Natural killer cell treated with Interleukin-12 subunit alpha and Interleukin-12 subunit beta and Interleukin-15 and Interleukin-18, amount 100 ng/mL, for 72 hours (primary cell): ENCODE measurements at regions not wholly inside any gene's neighbourhood (a gene's known extent, or its start where the extent isn't known, plus 50 kb on each side); places are given as distances from the start of the nearest gene placed in this dataset.

Source experiments
- ATAC-seq, 2 donors: fragments of 150-1000 bp; cut with Tn5 transposase in 1 of 2; sonication (Bioruptor Pico), chemical (Tn5 transposase) in 1 of 2; 2 replicates each; pipeline ENCODE4 v1.10.0; 2021
- DNase-seq: peaks from one replicate; pipeline ENCODE4 v3.0.0; 2022; ENCODE audit warnings: low spot score
- H3K27ac Mint-ChIP-seq, 2 donors: 1 replicate in 1 of 2; 2 replicates in 1 of 2; pipeline ENCODE4 v1.8.0; 2022; ENCODE audit warnings: mixed read lengths in 2 of 2, mild to moderate bottlenecking in 1 of 2, moderate library complexity in 1 of 2
- H3K27me3 Mint-ChIP-seq, 2 donors: 1 replicate in 1 of 2; 2 replicates in 1 of 2; pipeline ENCODE4 v1.8.0; 2022; ENCODE audit warnings: mixed read lengths in 2 of 2
- H3K36me3 Mint-ChIP-seq: one replicate; pipeline ENCODE4 v1.8.0; 2022; ENCODE audit warnings: mixed read lengths
- H3K4me1 Mint-ChIP-seq, 2 donors: 1 replicate in 1 of 2; 2 replicates in 1 of 2; pipeline ENCODE4 v1.8.0; 2022; ENCODE audit warnings: low read depth in 2 of 2, mixed read lengths in 2 of 2, mild to moderate bottlenecking in 1 of 2
- H3K4me3 Mint-ChIP-seq: one replicate; pipeline ENCODE4 v1.8.0; 2022; ENCODE audit warnings: mixed read lengths
- H3K9me3 Mint-ChIP-seq: 2 replicates; pipeline ENCODE4 v1.8.0; 2022; ENCODE audit warnings: mixed read lengths

GRCh38 chr2:75964646-75965045, 253.9 kb upstream of the GCFC2 start:
- Mint-ChIP-seq H3K9me3 (peaks cover 9% of the 10 kb centered on the region), H3K27me3 (no peaks in the 10 kb centered on the region), H3K4me3 (no peak overlapping the region), H3K4me1 (no peaks in the 10 kb centered on the region), H3K36me3 (no peaks in the 10 kb centered on the region), H3K27ac (no peak overlapping the region)
- DNase-seq (no peak), ATAC-seq (no peak)

- Mint-ChIP-seq H3K27me3 (no peaks in the 10 kb centered on the region), H3K9me3 (peaks cover 5% of the 10 kb centered on the region)
These were observed 249.8 kb upstream of the GCFC2 start for GRCh38 chr2:75960472-75961009.

GRCh38 chr2:75959724-75960471, 249.2 kb upstream of the GCFC2 start:
- Mint-ChIP-seq H3K27me3 (no peaks in the 10 kb centered on the region), H3K27ac (no peak overlapping the region), H3K4me3 (no peak overlapping the region), H3K9me3 (peaks cover 6% of the 10 kb centered on the region), H3K36me3 (no peaks in the 10 kb centered on the region), H3K4me1 (no peaks in the 10 kb centered on the region)
- ATAC-seq (no peak), DNase-seq (no peak)

More at GRCh38 chr2:75960472-75961009, 249.8 kb upstream of the GCFC2 start:
- Mint-ChIP-seq H3K4me3 (no peak overlapping the region), H3K4me1 (no peaks in the 10 kb centered on the region), H3K36me3 (no peaks in the 10 kb centered on the region), H3K27ac (no peak overlapping the region)
- DNase-seq (no peak), ATAC-seq (no peak)

GRCh38 chr2:75954761-75955160, 244.0 kb upstream of the GCFC2 start:
- DNase-seq (no peak), ATAC-seq (no peak)
- no peak overlapping the region for H3K4me3 Mint-ChIP-seq
- H3K27ac Mint-ChIP-seq, result no peak overlapping the region
- H3K9me3 Mint-ChIP-seq, result peaks cover 10% of the 10 kb centered on the region
- H3K4me1 Mint-ChIP-seq, result no peaks in the 10 kb centered on the region
- no peaks in the 10 kb centered on the region for H3K36me3 Mint-ChIP-seq
- H3K27me3 Mint-ChIP-seq, result no peaks in the 10 kb centered on the region

GRCh38 chr2:75952173-75952572, 241.5 kb upstream of the GCFC2 start:
- no peak for ATAC-seq
- peaks cover 19% of the 10 kb centered on the region for H3K9me3 Mint-ChIP-seq
- no peak overlapping the region for H3K4me3 Mint-ChIP-seq
- H3K36me3 Mint-ChIP-seq, result no peaks in the 10 kb centered on the region
- H3K27me3 Mint-ChIP-seq, result no peaks in the 10 kb centered on the region
- no peak overlapping the region for H3K27ac Mint-ChIP-seq
- no peaks in the 10 kb centered on the region for H3K4me1 Mint-ChIP-seq
- no peak for DNase-seq

GRCh38 chr2:75949385-75950030, 238.8 kb upstream of the GCFC2 start:
- ATAC-seq (no peak), DNase-seq (no peak)
- Mint-ChIP-seq H3K27ac (no peak overlapping the region), H3K4me3 (no peak overlapping the region), H3K4me1 (no peaks in the 10 kb centered on the region), H3K27me3 (no peaks in the 10 kb centered on the region), H3K9me3 (peaks cover 16% of the 10 kb centered on the region), H3K36me3 (no peaks in the 10 kb centered on the region)

- Mint-ChIP-seq H3K27me3 (no peaks in the 10 kb centered on the region), H3K9me3 (peaks cover 22% of the 10 kb centered on the region), H3K27ac (no peak overlapping the region), H3K4me3 (no peak overlapping the region), H3K4me1 (no peaks in the 10 kb centered on the region), H3K36me3 (peaks cover 11% of the 10 kb centered on the region)
- ATAC-seq (no peak), DNase-seq (no peak)
These were observed 225.6 kb upstream of the GCFC2 start for GRCh38 chr2:75936311-75936710.

GRCh38 chr2:75932996-75933395, 222.3 kb upstream of the GCFC2 start:
- Mint-ChIP-seq H3K27ac (no peak overlapping the region), H3K4me1 (no peaks in the 10 kb centered on the region), H3K4me3 (no peak overlapping the region), H3K36me3 (peaks cover 3% of the 10 kb centered on the region), H3K27me3 (no peaks in the 10 kb centered on the region), H3K9me3 (peaks cover 19% of the 10 kb centered on the region)
- ATAC-seq (no peak), DNase-seq (no peak)

- no peak overlapping the region for H3K27ac Mint-ChIP-seq
These were observed 217.4 kb upstream of the GCFC2 start for GRCh38 chr2:75928093-75928492.

GRCh38 chr2:75925331-75926024, 214.8 kb upstream of the GCFC2 start:
- Mint-ChIP-seq H3K4me3 (no peak overlapping the region), H3K4me1 (no peaks in the 10 kb centered on the region), H3K36me3 (no peaks in the 10 kb centered on the region), H3K9me3 (peaks cover 5% of the 10 kb centered on the region), H3K27ac (no peak overlapping the region), H3K27me3 (no peaks in the 10 kb centered on the region)
- no peak for DNase-seq
- ATAC-seq, result no peak

More at GRCh38 chr2:75928093-75928492, 217.4 kb upstream of the GCFC2 start:
- ATAC-seq (no peak), DNase-seq (no peak)
- Mint-ChIP-seq H3K36me3 (no peaks in the 10 kb centered on the region), H3K27me3 (no peaks in the 10 kb centered on the region), H3K4me3 (no peak overlapping the region), H3K4me1 (no peaks in the 10 kb centered on the region), H3K9me3 (peaks cover 5% of the 10 kb centered on the region)

- no peak overlapping the region for H3K4me3 Mint-ChIP-seq
- peaks cover 11% of the 10 kb centered on the region for H3K9me3 Mint-ChIP-seq
- no peaks in the 10 kb centered on the region for H3K4me1 Mint-ChIP-seq
- ATAC-seq (no peak), DNase-seq (no peak)
- H3K36me3 Mint-ChIP-seq, result peaks cover 5% of the 10 kb centered on the region
- H3K27me3 Mint-ChIP-seq, result no peaks in the 10 kb centered on the region
- H3K27ac Mint-ChIP-seq, result no peak overlapping the region
These were observed 211.5 kb upstream of the GCFC2 start for GRCh38 chr2:75922191-75922590.

GRCh38 chr2:75920859-75921551, 210.3 kb upstream of the GCFC2 start:
- DNase-seq (no peak), ATAC-seq (no peak)
- Mint-ChIP-seq H3K4me1 (no peaks in the 10 kb centered on the region), H3K27ac (no peak overlapping the region), H3K27me3 (no peaks in the 10 kb centered on the region), H3K4me3 (no peak overlapping the region), H3K9me3 (peaks cover 11% of the 10 kb centered on the region), H3K36me3 (peaks cover 5% of the 10 kb centered on the region)

GRCh38 chr2:75915851-75916634, 205.3 kb upstream of the GCFC2 start:
- H3K27me3 Mint-ChIP-seq, result no peaks in the 10 kb centered on the region
- H3K4me3 Mint-ChIP-seq, result no peak overlapping the region
- H3K27ac Mint-ChIP-seq, result no peak overlapping the region
- DNase-seq (no peak), ATAC-seq (no peak)
- H3K9me3 Mint-ChIP-seq, result peaks cover 23% of the 10 kb centered on the region
- H3K4me1 Mint-ChIP-seq, result no peaks in the 10 kb centered on the region
- H3K36me3 Mint-ChIP-seq, result peaks cover 5% of the 10 kb centered on the region
